DOHH2 (cell line): ENCODE measurements at regions not wholly inside any gene's neighbourhood (a gene's known extent, or its start where the extent isn't known, plus 50 kb on each side); places are given as distances from the start of the nearest gene placed in this dataset.

Experiments
- H3F3A ChIP-seq: fragments of 200-600 bp; sonication (generic), shearing (Covaris generic); 2 replicates; pipeline ENCODE4 v1.6.0; 2016; ENCODE audit warnings: antibody characterized with exemption, mild to moderate bottlenecking; ENCODE audit not compliant: control insufficient read depth, insufficient read depth
- H3K27ac ChIP-seq: fragments of 200-600 bp; sonication (generic); 2 replicates; pipeline ENCODE4 v1.5.1; 2014; ENCODE audit warnings: low read depth, mild to moderate bottlenecking, low read length, moderate library complexity
- H3K27me3 ChIP-seq: fragments of 200-600 bp; sonication (generic); 2 replicates; pipeline ENCODE4 v1.6.1; 2014; ENCODE audit warnings: mild to moderate bottlenecking, low read length, mixed read lengths; ENCODE audit not compliant: control insufficient read depth
- H3K36me3 ChIP-seq: fragments of 200-600 bp; sonication (generic); 2 replicates; pipeline ENCODE4 v1.6.1; 2014; ENCODE audit warnings: mild to moderate bottlenecking, low read length, moderate library complexity, mixed read lengths; ENCODE audit not compliant: control insufficient read depth
- H3K4me1 ChIP-seq: fragments of 200-600 bp; sonication (generic); 2 replicates; pipeline ENCODE4 v1.6.1; 2014; ENCODE audit warnings: mild to moderate bottlenecking, low read length, mixed read lengths; ENCODE audit not compliant: control insufficient read depth
- H3K4me2 ChIP-seq: fragments of 200-600 bp; sonication (generic); 2 replicates; pipeline ENCODE4 v1.6.0; 2014; ENCODE audit warnings: mild to moderate bottlenecking, low read length, moderate library complexity
- H3K4me3 ChIP-seq: fragments of 200-600 bp; sonication (generic); 2 replicates; pipeline ENCODE4 v1.5.1; 2014; ENCODE audit warnings: mild to moderate bottlenecking, low read length, mixed read lengths
- H3K79me2 ChIP-seq: fragments of 200-600 bp; sonication (generic); 2 replicates; pipeline ENCODE4 v1.6.1; 2014; ENCODE audit warnings: mild to moderate bottlenecking, low read length, mixed read lengths; ENCODE audit not compliant: control insufficient read depth
- H3K9me2 ChIP-seq: fragments of 200-600 bp; sonication (generic); replicated peaks from 2 replicates; pipeline ENCODE4 v1.6.1; 2014; ENCODE audit warnings: mild to moderate bottlenecking, low read length, mixed read lengths; ENCODE audit not compliant: control insufficient read depth
- H3K9me3 ChIP-seq: fragments of 200-600 bp; sonication (generic); 2 replicates; pipeline ENCODE4 v1.6.1; 2014; ENCODE audit warnings: antibody characterized with exemption, low read length, mixed read lengths; ENCODE audit not compliant: control insufficient read depth, insufficient read depth
- H4K20me1 ChIP-seq: fragments of 200-600 bp; sonication (generic); 2 replicates; pipeline ENCODE4 v1.6.0; 2014; ENCODE audit warnings: low read depth, mild to moderate bottlenecking, antibody characterized with exemption, low read length, moderate library complexity; ENCODE audit not compliant: control insufficient read depth, insufficient read depth
- EZH2phosphoT487 ChIP-seq: fragments of 200-600 bp; sonication (generic); IDR thresholded peaks from 2 replicates; pipeline ENCODE4 v1.6.1; 2017; ENCODE audit warnings: borderline replicate concordance, mild to moderate bottlenecking, antibody characterized with exemption, low read length, moderate library complexity, mixed read lengths
- TF ChIP-seq, protein P1 (sequence below): fragments of 200-600 bp; sonication (generic); IDR thresholded peaks from one replicate; pipeline ENCODE4 v1.5.1; 2014; ENCODE audit warnings: antibody characterized with exemption, mild to moderate bottlenecking, low read depth, low read length; ENCODE audit not compliant: poor library complexity, severe bottlenecking

DNA sequence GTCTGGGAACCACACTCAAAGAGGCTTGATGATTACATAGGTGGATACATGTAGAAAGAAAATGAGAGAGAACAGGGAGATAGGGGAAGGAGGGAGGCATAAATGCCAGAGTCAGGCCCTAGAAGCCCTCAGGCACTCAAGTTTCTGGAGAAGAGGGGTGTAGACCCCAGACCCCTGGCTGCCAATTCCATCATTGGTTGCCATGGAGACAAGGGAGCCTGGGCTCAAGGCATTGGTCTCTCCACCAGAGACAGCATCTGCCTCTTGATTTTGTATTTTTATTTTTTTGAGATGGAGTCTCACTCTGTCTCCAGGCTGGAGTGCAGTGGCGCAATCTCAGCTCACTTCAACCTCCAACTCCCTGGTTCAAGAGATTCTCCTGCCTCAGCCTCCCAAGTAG is 114.3 kb upstream of the GRIK3 start:
- Histone ChIP-seq H3K4me1 (no peaks in the 10 kb centered on the region), H3K4me2 (no peak overlapping the region), H3F3A (no peaks in the 10 kb centered on the region), H3K36me3 (no peaks in the 10 kb centered on the region), H3K9me2 (no peaks in the 10 kb centered on the region), H4K20me1 (no peaks in the 10 kb centered on the region), H3K9me3 (no peaks in the 10 kb centered on the region), H3K79me2 (no peaks in the 10 kb centered on the region), H3K4me3 (no peak overlapping the region), H3K27me3 (no peaks in the 10 kb centered on the region), H3K27ac (no peak overlapping the region)
- TF ChIP-seq, protein P1, sequence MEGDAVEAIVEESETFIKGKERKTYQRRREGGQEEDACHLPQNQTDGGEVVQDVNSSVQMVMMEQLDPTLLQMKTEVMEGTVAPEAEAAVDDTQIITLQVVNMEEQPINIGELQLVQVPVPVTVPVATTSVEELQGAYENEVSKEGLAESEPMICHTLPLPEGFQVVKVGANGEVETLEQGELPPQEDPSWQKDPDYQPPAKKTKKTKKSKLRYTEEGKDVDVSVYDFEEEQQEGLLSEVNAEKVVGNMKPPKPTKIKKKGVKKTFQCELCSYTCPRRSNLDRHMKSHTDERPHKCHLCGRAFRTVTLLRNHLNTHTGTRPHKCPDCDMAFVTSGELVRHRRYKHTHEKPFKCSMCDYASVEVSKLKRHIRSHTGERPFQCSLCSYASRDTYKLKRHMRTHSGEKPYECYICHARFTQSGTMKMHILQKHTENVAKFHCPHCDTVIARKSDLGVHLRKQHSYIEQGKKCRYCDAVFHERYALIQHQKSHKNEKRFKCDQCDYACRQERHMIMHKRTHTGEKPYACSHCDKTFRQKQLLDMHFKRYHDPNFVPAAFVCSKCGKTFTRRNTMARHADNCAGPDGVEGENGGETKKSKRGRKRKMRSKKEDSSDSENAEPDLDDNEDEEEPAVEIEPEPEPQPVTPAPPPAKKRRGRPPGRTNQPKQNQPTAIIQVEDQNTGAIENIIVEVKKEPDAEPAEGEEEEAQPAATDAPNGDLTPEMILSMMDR = no peak
- TF ChIP-seq EZH2phosphoT487 = no peak

DNA sequence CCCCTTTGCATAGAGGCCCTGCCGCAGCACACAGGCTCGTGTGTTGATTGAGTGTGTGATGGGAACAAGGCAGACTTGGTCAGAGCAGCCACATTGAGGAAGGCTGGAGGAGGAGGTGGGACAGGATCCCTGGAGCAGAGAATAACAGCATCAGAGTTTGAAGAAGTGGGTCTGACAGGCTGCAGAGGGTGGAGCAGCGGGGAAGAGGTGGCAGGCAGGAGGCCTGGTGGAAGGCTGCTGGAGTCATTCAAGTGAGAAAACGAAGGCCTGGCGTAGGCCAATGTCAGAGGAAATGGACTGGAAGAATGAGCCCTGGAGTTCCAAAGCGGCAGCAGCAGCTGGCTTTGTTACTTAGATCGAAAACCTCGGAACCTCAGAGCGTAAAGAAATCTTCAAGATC is 115.0 kb upstream of the GRIK3 start:
- no peaks in the 10 kb centered on the region for H3K9me3 ChIP-seq
- no peaks in the 10 kb centered on the region for H3K4me1 ChIP-seq
- H3K27me3 ChIP-seq = no peaks in the 10 kb centered on the region
- H3K27ac ChIP-seq = no peak overlapping the region
- TF ChIP-seq, protein P1 = no peak
- TF ChIP-seq EZH2phosphoT487 = no peak
- H3K4me2 ChIP-seq = no peak overlapping the region
- no peaks in the 10 kb centered on the region for H3K36me3 ChIP-seq
- H3F3A ChIP-seq = no peaks in the 10 kb centered on the region
- no peaks in the 10 kb centered on the region for H4K20me1 ChIP-seq
- no peaks in the 10 kb centered on the region for H3K79me2 ChIP-seq
- no peaks in the 10 kb centered on the region for H3K9me2 ChIP-seq
- H3K4me3 ChIP-seq = no peak overlapping the region

GRCh38 chr1:37150986-37151385 is 116.7 kb upstream of the GRIK3 start:
- H3K79me2 ChIP-seq = no peaks in the 10 kb centered on the region
- H3K9me2 ChIP-seq = no peaks in the 10 kb centered on the region
- no peaks in the 10 kb centered on the region for H3K9me3 ChIP-seq
- no peak overlapping the region for H3K4me2 ChIP-seq
- no peak overlapping the region for H3K4me3 ChIP-seq
- no peaks in the 10 kb centered on the region for H3F3A ChIP-seq
- H3K27ac ChIP-seq = no peak overlapping the region
- TF ChIP-seq, protein P1 = no peak
- no peak for TF ChIP-seq EZH2phosphoT487
- H3K27me3 ChIP-seq = no peaks in the 10 kb centered on the region; the same call in 1 of the 2 replicates
- no peaks in the 10 kb centered on the region for H4K20me1 ChIP-seq
- H3K4me1 ChIP-seq = no peaks in the 10 kb centered on the region
- H3K36me3 ChIP-seq = no peaks in the 10 kb centered on the region

- Histone ChIP-seq H3K79me2 (no peaks in the 10 kb centered on the region), H3K27ac (no peak overlapping the region), H3K4me1 (no peaks in the 10 kb centered on the region), H3F3A (no peaks in the 10 kb centered on the region), H3K9me2 (no peaks in the 10 kb centered on the region), H3K4me3 (no peak overlapping the region), H4K20me1 (no peaks in the 10 kb centered on the region), H3K9me3 (no peaks in the 10 kb centered on the region), H3K4me2 (no peak overlapping the region), H3K27me3 (no peaks in the 10 kb centered on the region; the same call in 1 of the 2 replicates), H3K36me3 (no peaks in the 10 kb centered on the region)
- TF ChIP-seq, protein P1 = no peak
- no peak for TF ChIP-seq EZH2phosphoT487
Observed at GRCh38 chr1:37151789-37152188, 117.5 kb upstream of the GRIK3 start.
